Mesothelial cell of epicardium (in vitro differentiated cells): ENCODE measurements at regions not wholly inside any gene's neighbourhood (a gene's known extent, or its start where the extent isn't known, plus 50 kb on each side); places are given as distances from the start of the nearest gene placed in this dataset.
"Not testable (repeated sequence)": the region's sequence is repeated elsewhere in the genome, so short reads cannot be mapped to it uniquely, and the experiment has no call there.

ENCODE experiments used
- DNase-seq, 2 experiments: peaks; one replicate each; pipeline ENCODE4 v3.0.0; 2021; ENCODE audit warnings: low spot score in 2 of 2; ENCODE audit not compliant: unreplicated experiment in 2 of 2
- H3K27ac Mint-ChIP-seq: 2 replicates; pipeline ENCODE4 v1.8.0; 2021; ENCODE audit warnings: mixed read lengths
- H3K27me3 Mint-ChIP-seq: 2 replicates; pipeline ENCODE4 v1.8.0; 2021; ENCODE audit warnings: low read depth, mixed read lengths
- H3K36me3 Mint-ChIP-seq: 2 replicates; pipeline ENCODE4 v1.8.0; 2021; ENCODE audit warnings: mixed read lengths
- H3K4me1 Mint-ChIP-seq: 2 replicates; pipeline ENCODE4 v1.8.0; 2021; ENCODE audit warnings: mixed read lengths
- H3K4me3 Mint-ChIP-seq: 2 replicates; pipeline ENCODE4 v1.8.0; 2021; ENCODE audit warnings: mild to moderate bottlenecking, moderate library complexity, mixed read lengths
- H3K9me3 Mint-ChIP-seq: 2 replicates; pipeline ENCODE4 v1.8.0; 2021; ENCODE audit warnings: mixed read lengths
- CTCF ChIP-seq: fragments of 200-600 bp; sonication (generic); IDR thresholded peaks from one replicate; pipeline ENCODE4 v1.5.0; 2021; ENCODE audit warnings: antibody characterized with exemption; ENCODE audit not compliant: unreplicated experiment

GRCh38 chr6:82525775-82526495, 162.3 kb downstream of the TPBG start:
- H3K4me3 Mint-ChIP-seq, result no peak overlapping the region
- H3K36me3 Mint-ChIP-seq, result no peaks in the 10 kb centered on the region
- no peaks in the 10 kb centered on the region for H3K9me3 Mint-ChIP-seq
- H3K4me1 Mint-ChIP-seq, result peaks cover 10% of the 10 kb centered on the region
- no peaks in the 10 kb centered on the region for H3K27me3 Mint-ChIP-seq
- H3K27ac Mint-ChIP-seq, result peak overlapping the region; percentile 84
- TF ChIP-seq CTCF, result no peak
- no peak for DNase-seq

GRCh38 chr6:82529960-82530460, 166.4 kb downstream of the TPBG start:
- H3K4me3 Mint-ChIP-seq, H3K36me3 Mint-ChIP-seq, H3K9me3 Mint-ChIP-seq, H3K27me3 Mint-ChIP-seq, H3K27ac Mint-ChIP-seq, DNase-seq: not testable (repeated sequence)
- peaks cover 10% of the 10 kb centered on the region for H3K4me1 Mint-ChIP-seq

GRCh38 chr6:82534876-82535275, 171.3 kb downstream of the TPBG start:
- no peak for TF ChIP-seq CTCF
- no peak overlapping the region for H3K4me3 Mint-ChIP-seq
- H3K36me3 Mint-ChIP-seq, result no peaks in the 10 kb centered on the region
- peaks cover 12% of the 10 kb centered on the region for H3K4me1 Mint-ChIP-seq
- peaks cover 3% of the 10 kb centered on the region for H3K9me3 Mint-ChIP-seq
- no peak overlapping the region for H3K27ac Mint-ChIP-seq
- H3K27me3 Mint-ChIP-seq, result no peaks in the 10 kb centered on the region
- DNase-seq, result no peak

GRCh38 chr6:82549480-82549879, 185.9 kb downstream of the TPBG start:
- H3K9me3 Mint-ChIP-seq, result peaks cover 22% of the 10 kb centered on the region
- H3K4me3 Mint-ChIP-seq, H3K4me1 Mint-ChIP-seq, H3K27ac Mint-ChIP-seq, H3K27me3 Mint-ChIP-seq, DNase-seq, H3K36me3 Mint-ChIP-seq: not testable (repeated sequence)

- not testable (repeated sequence) for DNase-seq, H3K27ac Mint-ChIP-seq, H3K36me3 Mint-ChIP-seq, H3K27me3 Mint-ChIP-seq, H3K4me3 Mint-ChIP-seq, H3K4me1 Mint-ChIP-seq
- H3K9me3 Mint-ChIP-seq, result peaks cover 12% of the 10 kb centered on the region
Observed at GRCh38 chr6:82551311-82551710, 187.7 kb downstream of the TPBG start.

GRCh38 chr6:82551831-82552230, 188.2 kb downstream of the TPBG start:
- H3K27ac Mint-ChIP-seq, result no peak overlapping the region
- H3K4me3 Mint-ChIP-seq, result no peak overlapping the region
- no peak for TF ChIP-seq CTCF

GRCh38 chr6:82553863-82554531, 190.4 kb downstream of the TPBG start:
- Mint-ChIP-seq H3K36me3 (peaks cover 2% of the 10 kb centered on the region), H3K27me3 (no peaks in the 10 kb centered on the region), H3K9me3 (peaks cover 7% of the 10 kb centered on the region), H3K4me1 (peaks cover 5% of the 10 kb centered on the region), H3K27ac (peak overlapping the region; percentile 47), H3K4me3 (no peak overlapping the region)
- TF ChIP-seq CTCF, result no peak
- no peak for DNase-seq

More at GRCh38 chr6:82551831-82552230, 188.2 kb downstream of the TPBG start:
- Mint-ChIP-seq H3K4me1 (peaks cover 5% of the 10 kb centered on the region), H3K27me3 (no peaks in the 10 kb centered on the region), H3K9me3 (peaks cover 8% of the 10 kb centered on the region), H3K36me3 (peaks cover 2% of the 10 kb centered on the region)
- DNase-seq, result no peak
